ENCODE measurements at regions not wholly inside any gene's neighbourhood (a gene's known extent, or its start where the extent isn't known, plus 50 kb on each side); places are given as distances from the start of the nearest gene placed in this dataset.
A peak's percentile ranks its signal among the peaks of the same experiment; 100 is the strongest.
"Not testable (repeated sequence)": the region's sequence is repeated elsewhere in the genome, so short reads cannot be mapped to it uniquely, and the experiment has no call there.

GRCh38 chr1:145553795-145554194 lies 54.0 kb upstream of the GPR89A start:
- not testable (repeated sequence) for DNase-seq

- DNase-seq, result no peak
Observed at GRCh38 chr1:145545055-145545454, 62.7 kb upstream of the GPR89A start.

- DNase-seq, result not testable (repeated sequence)
Observed at GRCh38 chr1:145541685-145542084, 66.1 kb upstream of the GPR89A start.

GRCh38 chr1:145541246-145541645 lies 66.5 kb upstream of the GPR89A start:
- not testable (repeated sequence) for DNase-seq

- DNase-seq, result not testable (repeated sequence)
Observed at GRCh38 chr1:145538118-145538882, 69.5 kb upstream of the GPR89A start.

- not testable (repeated sequence) for DNase-seq
Observed at GRCh38 chr1:145537003-145537402, 70.8 kb upstream of the GPR89A start.

GRCh38 chr1:145535461-145535860 lies 72.3 kb upstream of the GPR89A start:
- peak in 1 of 2 experiments; percentile 16 for DNase-seq

- not testable (repeated sequence) for DNase-seq
Observed at GRCh38 chr1:145528068-145528564, 79.7 kb upstream of the GPR89A start.

GRCh38 chr1:145520159-145520558 lies 87.6 kb upstream of the GPR89A start:
- DNase-seq, result not testable (repeated sequence)

- DNase-seq, result not testable (repeated sequence)
Observed at GRCh38 chr1:145519302-145519701, 88.5 kb upstream of the GPR89A start.

GRCh38 chr1:145513017-145513416 lies 87.6 kb upstream of the NBPF20 start:
- peak; percentile 71 to 82 for DNase-seq

- not testable (repeated sequence) for DNase-seq
Observed at GRCh38 chr1:145508053-145508452, 82.7 kb upstream of the NBPF20 start.

- not testable (repeated sequence) for DNase-seq
Observed at GRCh38 chr1:145505663-145506647, 80.6 kb upstream of the NBPF20 start.

GRCh38 chr1:145504834-145505413 lies 79.5 kb upstream of the NBPF20 start:
- not testable (repeated sequence) for DNase-seq

GRCh38 chr1:145504310-145504709 lies 78.9 kb upstream of the NBPF20 start:
- not testable (repeated sequence) for DNase-seq

- not testable (repeated sequence) for DNase-seq
Observed at GRCh38 chr1:145500251-145500650, 74.8 kb upstream of the NBPF20 start.

GRCh38 chr1:145495077-145495871 lies 69.9 kb upstream of the NBPF20 start:
- not testable (repeated sequence) for DNase-seq

- not testable (repeated sequence) for DNase-seq
Observed at GRCh38 chr1:145488193-145488933, 63.0 kb upstream of the NBPF20 start.

GRCh38 chr1:145487156-145487555 lies 61.8 kb upstream of the NBPF20 start:
- DNase-seq, result not testable (repeated sequence)

GRCh38 chr1:145484257-145484656 lies 58.9 kb upstream of the NBPF20 start:
- not testable (repeated sequence) for DNase-seq

GRCh38 chr1:145482214-145482860 lies 56.9 kb upstream of the NBPF20 start:
- not testable (repeated sequence) for DNase-seq

All from SHP77 (cell line).